GM21717 (cell line): ENCODE measurements at regions not wholly inside any gene's neighbourhood (a gene's known extent, or its start where the extent isn't known, plus 50 kb on each side); places are given as distances from the start of the nearest gene placed in this dataset.

ENCODE experiments used
- ATAC-seq: cut with Tn5 transposase; IDR thresholded peaks from one replicate; pipeline ENCODE4 v1.9.1; 2021; ENCODE audit warnings: mild to moderate bottlenecking, moderate library complexity; ENCODE audit not compliant: unreplicated experiment

DNA sequence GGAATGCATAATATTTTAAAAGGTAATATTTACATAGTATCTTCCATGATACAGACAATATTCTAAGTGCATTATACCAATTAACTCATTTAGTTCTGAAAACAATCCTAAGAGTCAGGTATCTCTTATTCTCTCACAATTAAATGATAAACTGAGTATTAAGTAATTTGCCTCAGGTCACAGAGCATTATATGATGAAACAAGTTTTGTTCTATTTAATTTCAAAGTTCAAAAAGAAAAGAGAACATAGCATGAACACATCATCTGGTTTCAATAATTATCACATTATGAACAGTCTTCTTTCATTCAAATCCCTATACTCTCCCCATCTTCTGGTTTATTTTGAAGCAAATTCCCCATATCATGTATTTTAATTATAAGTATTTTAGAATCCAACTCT is 927.5 kb downstream of the ADGRL2 start:
- ATAC-seq = no peak

DNA sequence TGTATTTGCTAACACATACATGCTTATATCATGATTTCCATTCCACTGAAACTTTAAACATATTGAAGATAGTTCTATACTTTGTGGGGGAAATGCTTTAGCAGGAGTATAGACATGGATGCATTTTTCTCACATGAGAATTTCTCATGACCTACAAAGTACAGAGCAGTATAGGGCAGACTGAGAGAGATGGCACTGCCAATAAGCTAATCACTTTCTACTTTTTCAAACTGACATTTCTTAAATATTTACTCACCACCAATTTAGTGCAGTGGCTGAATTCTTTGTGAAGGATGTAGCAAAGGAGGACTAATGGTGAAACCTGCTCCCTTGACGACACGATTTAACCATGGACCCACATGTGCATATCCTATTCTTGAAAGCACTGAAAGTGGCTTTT is 923.5 kb downstream of the ADGRL2 start:
- no peak for ATAC-seq

- ATAC-seq = no peak
Observed at GRCh38 chr1:82722608-82723007, 921.9 kb downstream of the ADGRL2 start.

- ATAC-seq = no peak
Observed at GRCh38 chr1:82721702-82722101, 921.0 kb downstream of the ADGRL2 start.

GRCh38 chr1:82718719-82719419 is 918.1 kb downstream of the ADGRL2 start:
- no peak for ATAC-seq

GRCh38 chr1:82710091-82710490 is 909.4 kb downstream of the ADGRL2 start:
- no peak for ATAC-seq

GRCh38 chr1:82707681-82708080 is 906.9 kb downstream of the ADGRL2 start:
- ATAC-seq = no peak

GRCh38 chr1:82706741-82707140 is 906.0 kb downstream of the ADGRL2 start:
- ATAC-seq = no peak

DNA sequence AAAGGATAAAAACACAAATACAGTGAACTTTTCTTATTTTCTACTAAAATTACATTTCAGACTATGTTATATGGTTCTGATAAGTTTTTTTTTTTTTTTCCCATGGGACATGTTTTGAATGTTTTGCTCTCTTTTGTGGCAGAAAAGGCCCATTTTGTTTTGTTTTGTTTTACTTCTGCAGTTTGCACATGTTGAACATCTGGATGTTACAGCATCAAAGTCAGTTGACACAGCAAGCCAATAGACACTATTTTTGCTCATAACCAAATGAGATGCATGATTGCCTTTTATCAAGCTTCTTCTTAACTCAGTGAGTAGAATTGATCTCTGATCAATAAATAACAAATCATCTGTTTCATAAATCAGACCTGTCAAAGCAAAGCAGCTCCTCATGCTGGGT is 904.2 kb downstream of the ADGRL2 start:
- ATAC-seq = no peak

- no peak for ATAC-seq
Observed at GRCh38 chr1:82704393-82704792, 903.7 kb downstream of the ADGRL2 start.

DNA sequence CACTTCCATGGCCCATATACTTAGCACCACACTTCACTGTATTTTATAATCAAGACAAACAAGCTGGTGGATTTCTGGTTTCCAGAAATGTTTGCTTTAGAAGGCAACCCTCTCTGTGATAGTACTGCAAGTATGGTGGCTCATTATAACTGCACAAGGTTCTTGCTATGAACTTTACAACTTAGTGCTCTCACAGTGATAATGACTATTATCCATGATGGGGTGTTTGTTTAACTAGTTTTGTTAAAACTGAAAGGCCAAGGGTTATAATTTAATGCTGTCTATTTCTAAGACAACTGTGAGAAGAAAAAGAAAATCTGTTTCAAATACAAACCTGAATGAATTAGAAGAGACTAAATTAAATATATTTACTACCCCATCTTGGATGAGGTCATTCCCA is 903.2 kb downstream of the ADGRL2 start:
- no peak for ATAC-seq

DNA sequence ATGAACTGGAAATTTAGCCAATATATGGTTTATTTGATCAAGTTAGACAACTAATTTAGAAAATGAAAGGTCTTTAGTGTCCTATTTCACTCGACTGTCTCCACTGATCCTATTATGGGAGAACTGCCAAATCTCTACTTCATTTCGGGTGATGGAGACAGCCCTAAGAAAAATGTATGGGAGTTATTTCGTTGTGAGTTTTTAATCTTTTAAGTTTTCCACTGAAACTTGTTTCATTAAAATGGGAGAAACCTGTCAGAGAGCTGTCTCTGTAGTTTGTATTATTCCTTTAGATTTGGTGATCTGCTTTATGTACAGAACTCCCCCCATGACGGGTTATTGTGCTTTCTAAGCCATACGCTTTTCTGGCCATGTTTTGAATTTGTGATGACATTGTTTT is 899.7 kb downstream of the ADGRL2 start:
- no peak for ATAC-seq

GRCh38 chr1:82697965-82698364 is 897.2 kb downstream of the ADGRL2 start:
- no peak for ATAC-seq

- ATAC-seq = no peak
Observed at GRCh38 chr1:82695443-82695842, 894.7 kb downstream of the ADGRL2 start.

DNA sequence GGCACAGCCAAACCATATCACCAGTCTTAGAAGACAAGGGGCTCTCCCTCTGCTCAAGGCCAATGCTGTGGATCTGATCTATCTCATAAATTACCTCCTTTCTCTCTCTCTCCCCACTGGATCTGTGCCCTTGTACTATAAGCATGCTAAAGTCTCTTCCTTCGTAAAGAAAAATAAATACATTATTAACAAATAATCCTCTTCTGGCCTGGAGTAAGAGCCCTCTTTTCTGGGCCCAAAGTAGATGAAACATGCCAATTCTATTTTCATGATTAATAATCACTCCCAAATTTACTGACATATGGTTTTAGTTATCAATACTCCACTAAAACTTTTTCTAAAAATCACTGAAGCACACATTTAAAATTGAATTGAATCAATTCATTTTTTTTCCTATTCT is 889.7 kb downstream of the ADGRL2 start:
- no peak for ATAC-seq

GRCh38 chr1:82689217-82689616 is 888.5 kb downstream of the ADGRL2 start:
- no peak for ATAC-seq

DNA sequence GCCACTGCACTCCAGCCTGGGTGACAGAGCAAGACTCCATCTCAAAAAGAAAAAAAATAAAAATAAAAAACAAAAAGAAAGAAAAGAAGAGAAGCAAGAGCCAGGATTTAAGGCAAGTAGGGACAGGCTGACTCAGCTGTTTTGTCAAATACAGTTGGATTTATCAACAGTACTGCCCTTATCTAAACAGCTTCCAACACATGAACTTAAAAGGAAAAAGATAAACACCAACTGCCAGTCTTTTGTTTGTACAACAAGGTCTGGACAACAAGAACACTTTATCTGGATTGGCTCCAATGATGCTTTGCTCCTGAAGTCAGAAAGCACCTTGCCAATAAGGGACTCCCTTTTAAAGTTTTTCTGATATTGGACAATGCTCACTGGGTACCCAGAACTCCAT is 886.0 kb downstream of the ADGRL2 start:
- ATAC-seq = no peak

GRCh38 chr1:82646888-82647287 is 846.2 kb downstream of the ADGRL2 start:
- ATAC-seq = no peak

- ATAC-seq = no peak
Observed at GRCh38 chr1:82646336-82646735, 845.6 kb downstream of the ADGRL2 start.

- no peak for ATAC-seq
Observed at GRCh38 chr1:82644186-82644915, 843.6 kb downstream of the ADGRL2 start.

- no peak for ATAC-seq
Observed at GRCh38 chr1:82640352-82640751, 839.6 kb downstream of the ADGRL2 start.

GRCh38 chr1:82634266-82634665 is 833.5 kb downstream of the ADGRL2 start:
- no peak for ATAC-seq

GRCh38 chr1:82632155-82632554 is 831.4 kb downstream of the ADGRL2 start:
- no peak for ATAC-seq
